OCI-M2 (cell line): ENCODE measurements at regions not wholly inside any gene's neighbourhood (a gene's known extent, or its start where the extent isn't known, plus 50 kb on each side); places are given as distances from the start of the nearest gene placed in this dataset.

Source experiments
- DNase-seq: peaks from one replicate; lab custom pipeline; 2025; ENCODE audit not compliant: unreplicated experiment; lab: John Stamatoyannopoulos, UW

DNA sequence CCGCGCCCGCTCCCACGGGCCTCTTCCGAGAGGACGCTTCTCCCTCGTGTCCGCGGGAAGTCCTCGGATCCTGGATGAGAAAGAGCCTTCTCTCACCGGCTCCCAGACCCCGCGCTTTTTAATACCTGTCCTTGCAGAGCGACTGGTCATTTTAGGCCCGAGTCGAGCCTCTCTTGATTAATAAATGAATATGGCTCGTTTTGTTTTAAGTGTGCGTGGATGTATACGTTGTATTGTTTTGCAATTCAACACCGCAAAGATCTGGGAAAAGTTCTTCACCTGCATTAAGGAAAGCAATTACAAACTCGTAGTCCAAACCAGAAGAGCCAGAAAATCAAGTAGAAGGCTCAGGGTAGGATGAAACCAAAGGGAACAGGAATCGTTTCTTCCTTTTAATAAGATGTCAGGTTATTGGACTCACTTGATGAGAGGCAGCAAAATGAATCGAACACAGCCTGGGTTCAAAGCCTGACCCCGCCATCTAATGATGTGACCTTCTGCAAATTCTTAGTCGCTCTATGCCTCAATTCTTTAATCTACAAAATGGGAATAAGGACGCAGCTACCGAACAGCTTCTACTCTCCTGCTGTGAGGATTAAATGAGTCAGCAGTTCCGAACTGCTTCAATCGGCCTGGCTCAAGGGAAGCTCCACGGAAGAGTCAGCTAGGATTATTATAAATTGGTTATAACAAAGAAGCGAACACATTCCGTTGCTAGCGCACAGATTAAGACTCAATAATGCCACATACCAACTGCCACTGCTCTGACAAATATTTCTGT, 277.8 kb upstream of the NEBL start:
- no peak for DNase-seq

DNA sequence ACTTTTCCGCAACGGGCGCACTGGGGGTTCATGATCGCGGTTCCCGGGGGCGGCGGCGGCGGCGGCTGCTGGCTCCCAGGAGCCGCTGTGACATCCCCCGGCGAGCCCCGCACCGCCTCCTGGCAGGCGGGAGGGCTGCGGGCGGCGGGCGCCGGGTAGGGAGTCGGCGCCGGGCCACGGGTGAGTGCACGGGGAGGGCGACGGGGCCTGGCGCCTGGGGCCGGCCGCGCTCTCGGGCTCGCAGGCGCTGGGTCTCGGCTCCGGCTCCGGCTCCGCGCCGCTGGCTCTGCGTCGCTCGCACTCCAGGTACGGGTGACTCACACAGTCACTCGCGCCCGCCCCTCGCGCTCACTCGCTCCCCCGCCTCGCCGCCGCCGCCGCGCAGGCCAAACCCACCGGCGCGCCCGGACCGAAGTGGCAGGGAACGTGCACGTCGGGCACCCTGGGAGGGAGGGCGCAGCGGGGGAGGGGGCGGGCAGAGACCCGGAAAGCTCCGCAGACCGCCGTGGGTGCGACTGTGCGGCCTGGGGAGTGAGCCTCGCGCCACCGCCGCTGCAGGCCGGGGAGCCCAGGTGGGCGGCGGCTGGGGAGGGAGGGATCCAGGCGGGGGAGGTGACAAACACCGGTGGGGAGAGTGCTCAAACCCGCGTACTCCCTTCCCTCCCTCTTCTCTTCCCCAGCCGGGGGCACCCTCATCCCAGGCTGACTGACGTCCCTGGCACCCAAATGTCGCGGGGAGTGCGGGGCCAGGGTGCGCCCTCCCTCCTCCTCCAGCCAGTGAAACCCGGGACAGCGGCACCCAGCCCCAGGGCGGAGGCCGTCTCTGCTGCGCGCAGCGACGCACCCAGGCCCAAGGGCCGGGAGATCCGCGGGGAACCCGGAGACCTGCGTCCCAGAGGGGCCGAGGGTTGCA, 276.9 kb upstream of the NEBL start:
- DNase-seq: no peak

DNA sequence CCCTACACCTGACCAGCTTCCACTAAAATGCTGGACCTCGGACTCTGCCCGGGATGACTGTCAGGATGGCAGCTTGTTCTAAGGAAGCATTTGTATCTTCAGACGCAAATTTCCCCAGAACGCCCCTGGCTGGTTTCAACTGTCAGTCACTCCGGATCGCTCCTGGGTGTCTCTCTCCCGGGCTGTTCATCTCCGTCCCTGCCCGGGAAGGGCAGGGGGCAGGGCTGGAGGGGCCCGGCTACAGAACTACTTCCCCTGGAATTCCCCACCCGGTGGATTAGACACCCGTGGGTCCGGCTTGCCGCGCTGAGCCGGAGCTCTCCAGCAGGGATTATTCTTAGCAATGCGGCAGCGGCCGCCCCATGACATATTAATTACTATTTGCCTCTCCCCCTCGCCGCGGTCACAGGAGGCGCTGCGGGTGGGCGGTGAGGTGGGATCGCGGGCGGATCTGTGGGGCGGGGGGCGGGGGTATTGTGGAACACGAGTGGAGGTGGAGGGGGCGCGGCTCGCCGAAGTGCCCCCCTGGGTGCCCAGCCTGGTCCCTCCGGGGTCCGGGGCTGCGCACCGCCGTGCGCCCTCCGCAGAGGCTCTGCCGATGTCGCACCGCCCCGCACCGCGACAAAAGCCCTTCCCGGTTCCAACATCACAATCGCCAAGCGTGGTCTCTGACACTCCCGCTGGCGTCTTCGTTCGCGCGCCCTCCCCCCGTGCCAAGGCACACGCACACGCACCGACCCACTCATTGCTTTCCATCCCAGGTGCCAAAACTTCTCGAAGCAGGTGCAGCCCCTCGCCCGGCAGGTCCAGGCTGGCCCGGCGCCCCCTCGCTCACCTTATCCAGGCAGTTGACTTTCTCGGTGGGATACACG, 276.1 kb upstream of the NEBL start:
- no peak for DNase-seq

DNA sequence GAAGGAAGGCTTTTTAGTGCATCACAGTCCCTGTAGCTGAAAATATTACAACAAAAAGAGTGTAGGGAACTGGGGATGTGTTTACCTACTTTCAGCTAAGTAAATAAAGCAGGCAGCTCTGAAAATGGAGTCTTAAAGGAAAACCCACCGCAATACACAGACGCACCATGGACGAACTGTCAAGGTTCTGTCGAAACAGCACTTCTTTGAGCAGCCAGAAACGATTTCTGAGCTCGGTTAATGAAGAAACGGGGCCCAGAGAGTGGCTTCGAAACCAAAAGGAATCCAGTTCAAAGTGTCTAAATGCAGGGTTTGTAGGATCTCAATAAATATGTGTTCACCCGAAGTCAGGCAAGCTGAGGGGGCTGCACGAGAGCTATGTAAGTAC, 275.4 kb upstream of the NEBL start:
- no peak for DNase-seq

DNA sequence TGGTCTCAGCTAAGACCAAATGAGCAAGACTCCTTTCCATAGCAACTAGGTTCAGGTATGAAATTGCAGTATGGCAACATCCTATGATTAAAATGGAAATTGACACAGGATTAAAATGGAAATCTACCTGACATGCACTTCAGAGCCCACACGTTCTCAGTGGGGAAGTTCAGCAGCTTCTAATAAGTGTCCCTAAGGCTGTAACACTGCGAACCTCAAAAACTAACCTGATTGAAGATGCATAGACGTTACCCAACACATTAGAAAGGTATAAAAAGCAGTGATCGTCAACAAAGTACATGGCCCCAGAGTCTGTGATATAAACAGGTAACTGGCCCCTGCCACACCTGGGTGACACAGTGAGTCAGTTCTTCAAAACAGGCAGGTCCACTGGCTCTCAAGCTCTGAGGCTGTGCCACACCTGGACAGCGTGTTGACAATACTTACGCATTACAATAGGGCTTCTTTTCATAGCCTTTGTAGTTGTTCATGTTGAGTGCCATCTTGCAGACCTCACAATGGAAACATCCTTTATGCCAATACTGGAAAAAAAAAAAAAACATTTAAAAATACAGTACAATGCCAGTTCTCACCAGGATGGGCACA, 274.9 kb upstream of the NEBL start:
- no peak for DNase-seq

DNA sequence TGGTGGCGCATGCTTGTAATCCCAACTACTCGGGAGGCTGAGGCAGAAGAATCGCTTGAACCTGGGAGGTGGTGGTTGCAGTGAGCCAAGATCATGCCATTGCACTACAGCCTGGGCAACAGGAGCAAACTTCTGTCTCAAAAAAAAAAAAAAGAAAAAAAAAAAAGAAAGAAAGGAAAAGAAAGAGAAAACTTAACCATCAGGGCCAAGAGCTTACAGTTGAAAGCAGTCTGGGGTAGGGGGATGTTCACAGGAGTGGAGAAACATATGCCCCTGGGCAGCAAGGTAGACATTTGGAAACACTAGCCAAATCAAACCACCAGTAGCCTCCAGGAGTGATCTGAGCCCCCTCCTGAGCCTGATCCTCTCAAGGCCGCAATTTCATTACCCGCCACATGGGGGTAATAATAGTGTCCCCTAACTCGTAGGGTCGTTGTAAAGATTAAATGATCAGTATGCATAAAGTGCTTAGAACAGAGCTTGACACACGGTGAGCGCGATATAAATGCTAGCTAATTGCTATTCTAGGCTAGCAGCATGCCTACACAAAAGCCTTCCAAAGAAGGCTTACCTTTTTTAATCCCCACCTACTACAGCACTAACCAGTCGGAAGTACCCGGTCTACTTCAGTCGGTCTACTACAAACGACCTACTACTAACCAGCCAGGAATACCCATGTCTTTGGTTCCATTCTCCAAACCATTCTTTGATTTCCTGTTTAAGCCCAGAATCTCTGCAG, 274.3 kb upstream of the NEBL start:
- DNase-seq: no peak

DNA sequence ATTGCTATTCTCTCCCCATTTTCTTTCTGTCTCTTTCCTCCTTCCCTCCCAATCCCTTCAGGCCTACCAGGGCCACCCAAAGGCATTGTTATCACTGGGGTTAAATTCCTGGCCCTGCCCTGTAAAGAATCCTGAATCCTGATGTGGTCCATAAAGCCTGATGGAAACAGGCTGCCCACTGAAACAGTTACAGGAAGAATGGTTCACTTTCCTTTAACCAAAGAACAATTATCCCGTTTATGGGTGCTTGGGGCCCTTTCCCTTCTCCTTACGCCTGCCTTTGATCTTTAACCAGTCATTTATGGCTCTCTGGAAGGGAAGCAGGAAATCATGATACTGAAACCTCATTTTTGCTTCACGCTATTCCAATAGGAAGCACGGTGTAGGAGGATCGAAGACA, 273.1 kb upstream of the NEBL start:
- DNase-seq: no peak

DNA sequence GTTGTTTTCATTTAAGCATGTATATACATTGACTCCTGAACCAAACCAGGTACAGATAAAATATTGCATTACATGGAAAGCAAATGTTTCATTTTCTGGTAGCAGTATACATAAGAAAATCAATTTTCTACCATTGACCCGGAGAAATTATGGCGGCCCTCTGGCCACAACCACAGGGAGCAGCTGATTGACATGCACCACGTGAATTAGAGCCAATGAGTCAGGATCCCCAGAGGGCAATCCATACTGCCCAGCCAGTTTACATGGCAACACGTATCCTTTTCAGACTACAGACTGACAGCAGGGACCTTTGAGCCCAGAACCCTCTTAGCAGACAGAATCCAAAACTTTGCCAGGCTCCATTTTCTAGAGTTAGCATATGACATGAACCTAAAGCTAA, 272.2 kb upstream of the NEBL start:
- DNase-seq: no peak

DNA sequence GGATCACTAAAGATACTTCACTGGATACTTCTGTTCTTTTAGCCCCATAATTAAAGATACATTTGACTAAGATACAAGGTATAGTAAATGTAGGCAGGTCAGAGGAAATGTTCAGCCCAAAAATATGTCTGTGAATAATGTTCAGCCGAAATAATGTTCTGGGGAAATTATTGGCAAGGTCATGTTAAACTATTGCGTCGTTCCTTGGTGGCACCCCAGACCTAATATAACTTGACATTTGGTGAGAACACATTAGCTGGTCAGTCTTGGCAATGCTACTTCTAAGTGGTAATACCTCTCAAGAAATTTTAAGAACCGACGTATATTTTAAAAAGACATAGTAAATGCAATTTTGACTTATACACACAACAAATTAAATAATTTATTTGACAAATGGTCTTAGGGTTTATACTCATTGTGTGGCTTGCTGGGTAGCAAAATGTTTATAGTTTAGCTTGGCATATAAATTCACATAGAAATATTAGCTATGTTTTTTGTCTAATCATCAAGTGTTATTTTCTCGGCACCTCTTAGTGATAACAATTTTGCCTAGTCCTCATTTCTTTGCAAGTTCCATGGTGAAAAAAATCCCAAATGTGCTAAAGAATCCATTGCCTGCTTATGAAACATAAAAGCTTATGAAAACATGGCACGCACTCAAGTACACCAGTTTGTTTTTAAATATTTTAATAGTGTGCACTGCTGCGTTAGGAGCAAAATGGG, 270.3 kb upstream of the NEBL start:
- DNase-seq: no peak

DNA sequence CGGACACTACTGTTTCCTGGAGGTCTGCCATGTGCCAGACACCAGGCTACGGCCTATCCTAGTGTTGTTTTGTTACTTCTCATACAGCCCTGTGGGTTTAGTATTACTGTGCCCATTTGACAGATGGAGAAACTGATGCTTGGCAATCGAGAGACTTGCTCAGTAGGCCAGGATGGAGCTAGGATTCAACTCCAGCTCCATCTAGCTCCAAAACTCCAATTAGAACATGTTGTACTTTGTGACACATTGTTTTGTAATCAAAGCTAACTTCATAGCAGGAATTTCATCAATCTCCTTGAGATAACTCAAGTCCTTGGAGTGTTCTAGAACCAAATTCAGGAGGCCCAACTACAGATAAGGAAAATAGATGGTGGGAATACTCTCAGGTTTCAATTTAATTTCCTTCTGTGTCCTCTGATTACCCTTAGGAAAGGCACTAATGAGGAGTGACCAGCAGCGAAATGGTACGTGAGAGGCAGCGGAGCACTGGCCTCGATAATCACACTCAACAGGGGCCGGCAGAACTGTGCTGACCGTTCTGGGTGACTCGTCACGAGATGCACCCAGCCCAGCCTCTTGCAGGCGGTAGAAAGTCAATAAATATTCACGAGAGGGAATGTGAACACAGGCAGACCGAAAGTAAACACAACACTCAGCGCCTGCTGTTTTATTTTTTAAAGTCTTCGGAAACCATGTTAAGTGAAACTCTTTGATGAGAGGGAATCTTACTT, 269.6 kb upstream of the NEBL start:
- DNase-seq: no peak

DNA sequence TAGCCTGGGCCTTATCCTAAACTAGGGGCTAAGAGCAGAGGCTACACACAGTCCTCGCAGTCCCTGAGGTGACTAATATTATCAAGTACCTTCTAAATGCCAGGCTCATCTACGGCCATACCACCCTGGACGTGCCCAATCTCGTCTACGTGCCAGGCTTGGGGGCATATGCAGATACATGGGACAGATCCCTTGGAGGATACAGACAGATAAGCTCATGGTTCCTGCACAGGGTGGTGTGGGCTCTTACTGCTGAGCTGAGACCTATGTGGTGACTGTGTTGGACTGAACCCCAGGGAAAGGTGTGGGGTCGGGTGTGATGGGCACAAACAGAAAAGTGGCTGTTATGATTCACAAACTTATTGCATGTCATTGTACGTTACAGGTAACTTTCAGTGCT, 268.4 kb upstream of the NEBL start:
- DNase-seq: no peak

DNA sequence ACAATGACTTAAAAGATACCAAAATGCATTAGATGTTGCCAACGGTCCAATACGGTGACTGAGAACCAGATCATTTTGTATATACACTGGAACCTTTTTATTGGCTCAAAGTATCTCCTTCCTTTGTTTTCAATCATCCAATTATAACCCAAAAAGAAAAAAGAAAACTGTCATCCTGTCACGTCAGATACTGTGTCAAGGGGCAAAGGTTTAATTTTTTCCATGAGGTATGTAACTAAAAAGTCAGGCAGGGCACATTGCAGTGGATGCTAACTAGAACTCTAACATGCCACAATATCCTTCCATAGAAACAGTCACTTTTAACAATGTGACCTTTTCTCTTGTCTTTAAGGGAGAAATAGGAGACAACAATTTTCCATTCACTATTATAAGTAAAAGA, 267.6 kb upstream of the NEBL start:
- no peak for DNase-seq

DNA sequence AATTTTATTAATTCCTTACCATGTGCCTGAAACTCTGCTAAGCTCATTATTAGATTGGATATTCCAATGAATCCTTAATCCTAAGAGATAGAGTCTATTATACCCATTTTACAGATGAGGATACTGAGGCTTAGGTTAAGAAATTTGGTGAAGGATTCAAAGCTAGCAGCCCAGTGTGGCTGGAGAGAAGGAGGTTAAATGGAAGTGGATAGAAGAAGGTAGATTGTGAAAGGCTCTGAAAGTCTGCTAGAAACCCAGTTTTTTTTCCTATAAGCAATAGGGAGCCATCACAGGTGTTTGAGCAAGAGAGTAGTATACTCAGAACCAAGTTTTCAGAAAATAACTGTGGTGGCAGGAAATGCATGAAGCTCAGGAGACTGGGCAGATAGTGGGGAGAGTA, 265.8 kb upstream of the NEBL start:
- DNase-seq: no peak

DNA sequence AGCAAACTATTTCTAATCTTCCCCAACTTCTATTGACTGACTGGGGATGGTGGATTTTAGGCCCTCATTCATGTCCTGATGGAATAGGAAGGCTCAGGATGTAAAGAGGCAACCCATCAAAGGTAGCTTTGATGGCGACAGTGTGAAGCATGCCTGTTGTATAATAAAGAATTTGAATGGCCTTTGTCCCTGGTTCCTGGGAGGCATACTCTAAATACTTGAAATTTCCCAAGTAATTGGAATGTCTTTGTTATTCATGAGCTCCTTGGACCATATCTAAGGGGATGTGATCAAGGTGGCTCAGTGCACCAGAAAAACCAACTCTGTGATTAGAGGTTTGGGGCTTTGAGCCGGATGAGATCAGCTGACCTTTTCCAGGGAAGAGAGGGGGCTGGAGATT, 264.5 kb upstream of the NEBL start:
- DNase-seq: no peak

DNA sequence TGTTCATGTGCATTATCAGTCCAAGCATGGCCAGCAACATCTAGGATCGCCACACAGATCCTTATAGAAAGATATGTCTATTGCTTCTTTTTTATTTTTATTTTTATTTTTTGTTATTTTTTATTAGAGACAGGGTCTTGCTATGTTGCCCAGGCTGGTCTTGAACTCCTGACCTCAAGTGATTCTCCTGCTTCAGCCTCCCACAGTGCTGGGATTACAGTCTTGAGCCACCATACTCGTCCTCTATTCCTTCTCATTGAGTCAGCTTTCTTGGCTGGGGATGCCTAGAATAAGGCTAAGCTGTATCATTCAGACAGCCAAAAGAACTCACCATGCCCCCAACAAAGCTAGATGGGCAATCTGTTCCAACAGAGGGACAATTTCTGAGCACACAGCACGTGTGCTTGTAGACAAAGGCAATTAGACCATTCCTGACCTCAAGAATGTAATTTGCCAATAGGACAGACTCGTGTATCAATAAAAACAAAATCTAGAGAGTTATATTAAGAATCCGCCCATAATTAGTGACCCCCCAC, 264.0 kb upstream of the NEBL start:
- DNase-seq: no peak

DNA sequence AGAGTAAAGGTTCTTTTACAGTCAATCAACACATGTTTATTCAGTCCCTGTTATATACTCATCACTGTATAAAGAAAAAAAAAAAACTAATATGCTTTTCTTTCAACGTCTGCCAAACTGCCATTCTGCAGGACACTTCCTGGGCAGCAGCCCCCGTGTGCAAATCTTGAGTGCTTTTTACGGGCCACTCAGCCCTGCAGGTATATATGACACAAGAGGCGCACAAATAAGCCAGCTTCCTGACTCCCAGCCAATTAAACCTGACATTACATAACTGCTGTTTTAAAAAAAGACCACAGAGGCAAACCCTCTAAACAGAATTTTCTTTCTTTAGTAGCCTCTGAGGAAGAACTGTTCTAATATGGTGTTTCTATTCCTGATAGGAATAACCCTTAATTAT, 263.0 kb upstream of the NEBL start:
- no peak for DNase-seq

DNA sequence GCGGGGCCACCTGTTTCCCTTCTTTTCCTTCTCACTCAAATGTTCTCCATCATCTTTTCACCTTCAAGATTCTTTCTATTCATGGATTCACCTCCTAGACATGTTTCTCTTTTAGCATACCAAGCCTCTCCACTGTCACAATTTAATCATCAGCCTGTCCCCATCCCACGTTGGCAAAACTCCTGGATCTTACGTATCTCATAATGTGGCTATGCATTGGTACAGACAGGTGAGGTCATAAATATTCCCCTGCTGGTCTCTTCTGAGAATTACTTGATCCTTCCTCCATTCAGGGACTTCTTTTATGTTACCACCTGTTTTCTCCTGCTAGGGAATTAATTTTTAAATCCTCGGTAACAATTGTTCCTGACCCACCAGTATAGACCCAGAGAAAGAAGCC, 262.6 kb upstream of the NEBL start:
- DNase-seq: no peak

DNA sequence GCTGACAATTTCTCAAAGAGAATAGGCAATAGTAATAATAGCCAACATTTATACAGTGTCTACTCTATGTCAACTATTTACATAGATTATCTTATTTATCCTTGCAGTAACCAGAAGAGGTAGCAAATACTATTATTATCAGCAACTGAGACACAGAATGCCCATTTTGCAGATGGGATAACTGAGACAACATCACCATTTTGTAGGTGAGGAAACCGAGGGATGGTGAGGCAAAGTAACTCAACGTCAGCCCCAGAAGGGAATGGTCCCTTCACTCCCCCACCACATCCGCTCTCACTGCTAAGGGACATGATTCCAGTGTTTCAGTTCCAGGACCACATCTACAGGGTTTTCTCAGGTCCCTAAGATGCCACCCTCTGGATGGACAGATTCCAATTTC, 261.2 kb upstream of the NEBL start:
- DNase-seq: no peak

DNA sequence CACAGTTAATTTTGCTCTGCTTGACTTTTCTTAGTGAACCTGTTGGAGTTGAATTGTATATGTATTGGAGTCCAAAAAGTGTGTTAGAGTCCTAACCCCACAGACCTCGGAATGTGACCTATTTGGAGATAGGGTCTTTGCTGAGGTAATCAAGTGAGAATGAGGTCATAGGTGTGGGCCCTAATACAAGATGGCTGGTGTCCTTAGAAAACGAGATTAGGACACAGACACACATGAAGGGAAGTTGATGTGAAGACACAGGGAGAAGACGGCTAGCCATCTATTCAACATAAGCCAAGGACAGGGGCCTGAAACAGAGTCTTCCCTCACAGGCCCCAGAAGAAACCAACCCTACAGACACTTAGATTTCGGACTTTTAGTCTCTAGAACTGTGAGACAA, 260.6 kb upstream of the NEBL start:
- DNase-seq: no peak
